K562 (cell line): ENCODE measurements at regions not wholly inside any gene's neighbourhood (a gene's known extent, or its start where the extent isn't known, plus 50 kb on each side); places are given as distances from the start of the nearest gene placed in this dataset.

ENCODE experiments used
- ATAC-seq: fragments of 200-7000 bp; cut with Tn5 transposase; 3 replicates; pipeline ENCODE4 v1.9.1; 2020; ENCODE audit warnings: moderate library complexity
- BruUV-seq: library from RNA; stranded (reverse); fragments of 400-500 nt; replicated peaks from 2 replicates; lab custom pipeline; 2021; lab: Mats Ljungman, UMichigan
- CTCF ChIA-PET: fragments of 300-600 bp; formaldehyde crosslinking; extraction: SDS; loops from one replicate; lab custom pipeline; 2021; ENCODE audit warnings: low intra/inter-chr PET ratio; lab: Yijun Ruan, JAX
- POLR2A ChIA-PET: fragments of 300-600, 350-650 bp; sonication (Branson Sonifier 250); formaldehyde crosslinking; extraction: SDS; loops from one replicate; lab custom pipeline; 2021; ENCODE audit warnings: antibody characterized with exemption, inconsistent platforms; lab: Yijun Ruan, JAX
- DNase-seq, 4 experiments: peaks; one replicate each; pipeline versions ENCODE4 v3.0.0 to v3.0.0-alpha.2; 2011 to 2018; ENCODE audit warnings: low spot score in 3 of 4, mixed read lengths in 3 of 4; ENCODE audit errors: extremely low read depth in 1 of 4
- FAIRE-seq: peaks from 2 replicates; lab custom pipeline; 2011; peaks lifted over from hg19 to GRCh38; lab: Jason Lieb, UNC
- H2AFZ ChIP-seq: 2 replicates; pipeline ENCODE4 v1.6.0; 2011; ENCODE audit warnings: low read depth, low read length, control low read depth, inconsistent platforms
- H3K27ac ChIP-seq: fragments of 200-600 bp; 3 replicates; pipeline ENCODE4 v1.8.0; 2011; ENCODE audit warnings: low read depth, mild to moderate bottlenecking, control low read depth, inconsistent platforms, low read length, moderate library complexity, mixed read lengths; ENCODE audit errors: extremely low read depth
- H3K27me3 ChIP-seq, 2 experiments: fragments of 300-600 bp in 1 of 2; 2 replicates in 1 of 2; 3 replicates in 1 of 2; pipeline versions ENCODE4 v1.6.0 to v1.8.0; 2011; ENCODE audit warnings: inconsistent platforms in 2 of 2, low read length in 2 of 2, mild to moderate bottlenecking in 1 of 2, mixed read lengths in 1 of 2, moderate library complexity in 1 of 2; ENCODE audit not compliant: control insufficient read depth in 2 of 2, insufficient read depth in 2 of 2
- H3K36me3 ChIP-seq: fragments of 300-600 bp; 3 replicates; pipeline ENCODE4 v1.8.0; 2011; ENCODE audit warnings: mild to moderate bottlenecking, low read length, inconsistent platforms; ENCODE audit not compliant: control insufficient read depth, insufficient read depth
- H3K4me1 ChIP-seq, 2 experiments: fragments of 200-600 bp in 1 of 2; replicated peaks in 1 of 2; 2 replicates in 1 of 2; 3 replicates in 1 of 2; pipeline versions ENCODE4 v1.5.1 to v1.8.0; 2011; ENCODE audit warnings: inconsistent platforms in 2 of 2, low read length in 2 of 2, mild to moderate bottlenecking in 1 of 2, mixed read lengths in 1 of 2, moderate library complexity in 1 of 2; ENCODE audit not compliant: control insufficient read depth in 2 of 2, insufficient read depth in 2 of 2
- H3K4me2 ChIP-seq: 2 replicates; pipeline ENCODE4 v1.6.1; 2011; ENCODE audit warnings: low read length, control low read depth, inconsistent platforms, mixed read lengths; ENCODE audit not compliant: insufficient read depth
- H3K4me3 ChIP-seq: fragments of 200-600 bp; sonication (generic), shearing (Covaris generic); 2 replicates; pipeline ENCODE4 v1.5.1; 2016; ENCODE audit warnings: control low read depth, inconsistent platforms
- H3K79me2 ChIP-seq: fragments of 200-600 bp; 3 replicates; pipeline ENCODE4 v1.8.0; 2011; ENCODE audit warnings: low read length, inconsistent platforms; ENCODE audit not compliant: control insufficient read depth, insufficient read depth
- H3K9ac ChIP-seq, 2 experiments: 2 replicates each; pipeline versions ENCODE4 v1.6.0 to v1.6.1; 2011; ENCODE audit warnings: low read depth in 2 of 2, low read length in 2 of 2, control low read depth in 1 of 2, inconsistent platforms in 1 of 2, mild to moderate bottlenecking in 1 of 2, mixed read lengths in 1 of 2; ENCODE audit not compliant: insufficient read depth in 1 of 2
- H3K9me1 ChIP-seq: one replicate; pipeline ENCODE4 v1.6.0; 2011; ENCODE audit warnings: inconsistent platforms, mild to moderate bottlenecking, low read length, moderate library complexity; ENCODE audit not compliant: control insufficient read depth, insufficient read depth
- H3K9me3 ChIP-seq: replicated peaks from 2 replicates; pipeline ENCODE4 v1.5.1; 2011; ENCODE audit warnings: low read depth, low read length, inconsistent platforms; ENCODE audit not compliant: control insufficient read depth, insufficient read depth
- H4K20me1 ChIP-seq: replicated peaks from 2 replicates; pipeline ENCODE4 v1.6.1; 2011; ENCODE audit warnings: low read length, inconsistent platforms, mixed read lengths; ENCODE audit not compliant: control insufficient read depth, insufficient read depth
- CHAMP1 ChIP-seq: fragments of 450-650 bp; IDR thresholded peaks from 2 replicates; pipeline ENCODE4 v1.6.1; 2016; ENCODE audit warnings: mild to moderate bottlenecking
- DLX4 ChIP-seq: fragments of 250-450 bp; sonication (Bioruptor Pico); IDR thresholded peaks from 2 replicates; pipeline ENCODE4 v1.6.1; 2021; ENCODE audit warnings: mild to moderate bottlenecking
- HBP1 ChIP-seq: fragments of 450-650 bp; formaldehyde crosslinking; IDR thresholded peaks from 2 replicates; pipeline ENCODE4 v1.4.0; 2022; ENCODE audit warnings: missing genetic modification characterization
- HES1 ChIP-seq: fragments of 450-650 bp; IDR thresholded peaks from 2 replicates; pipeline ENCODE4 v1.6.1; 2016; ENCODE audit warnings: low read depth, mild to moderate bottlenecking, moderate library complexity
- MCM2 ChIP-seq: fragments of 450-650 bp; IDR thresholded peaks from 2 replicates; pipeline ENCODE4 v1.6.1; 2017; ENCODE audit warnings: low read depth, mild to moderate bottlenecking
- MNT ChIP-seq, 2 experiments: fragments of 450-650 bp; conservative IDR thresholded peaks; 2 replicates each; pipeline ENCODE4 v1.6.1; 2017; ENCODE audit warnings: mild to moderate bottlenecking in 2 of 2, moderate library complexity in 2 of 2
- NCOA1 ChIP-seq: fragments of 450-650 bp; IDR thresholded peaks from 2 replicates; pipeline ENCODE4 v1.6.1; 2016; ENCODE audit warnings: low read depth
- TAF1 ChIP-seq: IDR thresholded peaks from 2 replicates; pipeline ENCODE4 v1.6.1; 2011; ENCODE audit warnings: mild to moderate bottlenecking, low read length, moderate library complexity; ENCODE audit not compliant: insufficient read depth, control insufficient read depth, severe bottlenecking; ENCODE audit errors: extremely low read depth
- USF1 ChIP-seq: sonication (generic); formaldehyde crosslinking; IDR thresholded peaks from 2 replicates; pipeline ENCODE4 v1.9.0; 2022; ENCODE audit warnings: mild to moderate bottlenecking, missing genetic modification reagents
- ZNF311 ChIP-seq: fragments of 250-450 bp; sonication (Bioruptor Pico); IDR thresholded peaks from 2 replicates; pipeline ENCODE4 v1.4.0; 2020; ENCODE audit warnings: mild to moderate bottlenecking, moderate library complexity
- ZNF354B ChIP-seq: fragments of 250-450 bp; sonication (Bioruptor Pico); IDR thresholded peaks from 2 replicates; pipeline ENCODE4 v1.4.0; 2020
- ZNF384 ChIP-seq: IDR thresholded peaks from 2 replicates; pipeline ENCODE4 v1.6.1; 2012; ENCODE audit warnings: low read depth, low read length, improper control_type of control experiment
- ZNF75A ChIP-seq: fragments of 450-650 bp; formaldehyde crosslinking; IDR thresholded peaks from 2 replicates; pipeline ENCODE4 v1.4.0; 2020; ENCODE audit warnings: mild to moderate bottlenecking
- WGBS: fragments of 100-300 bp; shearing (Covaris generic); methylation state at CpG from one replicate; pipeline ENCODE4 v1.1.6; 2016; ENCODE audit warnings: low coverage, mixed read lengths; ENCODE audit not compliant: insufficient coverage; ENCODE audit errors: missing lambda C conversion rate; 5-methylcytosine and 5-hydroxymethylcytosine counted together
- in situ Hi-C: fragments of 300-500 bp; cut with MboI; formaldehyde crosslinking; loops from 4 replicates; pipeline ENCODE4 v1.15.0; 2018; ENCODE audit warnings: inconsistent platforms, mixed read lengths
- intact Hi-C: fragments of 100-400 bp; cut with micrococcal nuclease; formaldehyde crosslinking; loops from 2 replicates; pipeline ENCODE4 v1.14.2; 2022

- H3K27me3 ChIP-seq, result no peaks in the 10 kb centered on the region
- no peak overlapping the region for H3K27ac ChIP-seq
- H3K36me3 ChIP-seq, result no peaks in the 10 kb centered on the region
- POLR2A ChIA-PET, result no interaction called here
- H2AFZ ChIP-seq, result no peak overlapping the region
- BruUV-seq, result no TSS peak
- H3K4me2 ChIP-seq, result no peak overlapping the region
- H3K4me3 ChIP-seq, result no peak overlapping the region
- intact Hi-C loops, result no loop called here
- FAIRE-seq (no peak), DNase-seq (no peak)
- no peaks in the 10 kb centered on the region for H3K79me2 ChIP-seq
- H3K4me1 ChIP-seq, result no peaks in the 10 kb centered on the region
- CTCF ChIA-PET, result no interaction called here
- no peaks in the 10 kb centered on the region for H3K9me3 ChIP-seq
- no peaks in the 10 kb centered on the region; the same call in 1 of the 2 replicates for H4K20me1 ChIP-seq
- H3K9me1 ChIP-seq, result no peaks in the 10 kb centered on the region
- 0% methylated on average over 3 of the region's 3 CpGs for WGBS
- in situ Hi-C loops, result no loop called here
- TF ChIP-seq CHAMP1 (no peak), HES1 (no peak), MNT (conservative IDR thresholded peaks at IDR 0.05) (no peak), DLX4 (CRISPR knock-in tag) (no peak), NCOA1 (no peak), TAF1 (no peak), USF1 (CRISPR knock-in tag) (no peak), ZNF311 (CRISPR knock-in tag) (no peak), ZNF75A (CRISPR knock-in tag) (no peak), ZNF384 (no peak), MCM2 (no peak), ZNF354B (CRISPR knock-in tag) (no peak), HBP1 (CRISPR knock-in tag) (no peak)
- TF ChIP-seq, all 486 proteins: peak for 0
- no peak overlapping the region for H3K9ac ChIP-seq
- ATAC-seq, result no peak
Measured at GRCh38 chr13:43946281-43946680, 66.6 kb downstream of the LACC1 start.
